Stimulated activated CD4-positive, alpha-beta T cell treated with anti-CD3 and anti-CD28 coated beads, Interleukin-12 subunit alpha, Interleukin-12 subunit beta, amount 100 ng/mL, for 4 hours (primary cell): ENCODE measurements at regions not wholly inside any gene's neighbourhood (a gene's known extent, or its start where the extent isn't known, plus 50 kb on each side); places are given as distances from the start of the nearest gene placed in this dataset.

ENCODE experiments used
- DNase-seq: peaks from one replicate; pipeline ENCODE4 v3.0.0-alpha.2; 2020

GRCh38 chr9:89655990-89656657 lies 51.3 kb downstream of the GADD45G start:
- no peak for DNase-seq

GRCh38 chr9:89657295-89657694 lies 52.5 kb downstream of the GADD45G start:
- DNase-seq: no peak

- peak; percentile 4 for DNase-seq
Observed at GRCh38 chr9:89657765-89658164, 53.0 kb downstream of the GADD45G start.

- no peak for DNase-seq
Observed at GRCh38 chr9:89658401-89658800, 53.6 kb downstream of the GADD45G start.

- DNase-seq: no peak
Observed at GRCh38 chr9:89658931-89659330, 54.1 kb downstream of the GADD45G start.

GRCh38 chr9:89659473-89659872 lies 54.7 kb downstream of the GADD45G start:
- no peak for DNase-seq

- DNase-seq: no peak
Observed at GRCh38 chr9:89659891-89660685, 55.3 kb downstream of the GADD45G start.

- DNase-seq: no peak
Observed at GRCh38 chr9:89661391-89661949, 56.7 kb downstream of the GADD45G start.

- no peak for DNase-seq
Observed at GRCh38 chr9:89661956-89662717, 57.3 kb downstream of the GADD45G start.

GRCh38 chr9:89662718-89663613 lies 58.2 kb downstream of the GADD45G start:
- DNase-seq: no peak

GRCh38 chr9:89663614-89663970 lies 58.8 kb downstream of the GADD45G start:
- no peak for DNase-seq

- no peak for DNase-seq
Observed at GRCh38 chr9:89664010-89664409, 59.2 kb downstream of the GADD45G start.

GRCh38 chr9:89664896-89665329 lies 60.1 kb downstream of the GADD45G start:
- DNase-seq: no peak

- no peak for DNase-seq
Observed at GRCh38 chr9:89666364-89666763, 61.6 kb downstream of the GADD45G start.

GRCh38 chr9:89666950-89667349 lies 62.1 kb downstream of the GADD45G start:
- no peak for DNase-seq

- no peak for DNase-seq
Observed at GRCh38 chr9:89667726-89668125, 62.9 kb downstream of the GADD45G start.

- no peak for DNase-seq
Observed at GRCh38 chr9:89668216-89668865, 63.5 kb downstream of the GADD45G start.

GRCh38 chr9:89668866-89669246 lies 64.0 kb downstream of the GADD45G start:
- no peak for DNase-seq

GRCh38 chr9:89669361-89669842 lies 64.6 kb downstream of the GADD45G start:
- DNase-seq: no peak

GRCh38 chr9:89670114-89670513 lies 65.3 kb downstream of the GADD45G start:
- DNase-seq: no peak

- DNase-seq: no peak
Observed at GRCh38 chr9:89670801-89671434, 66.1 kb downstream of the GADD45G start.
